Panc1 (cell line): ENCODE measurements at regions not wholly inside any gene's neighbourhood (a gene's known extent, or its start where the extent isn't known, plus 50 kb on each side); places are given as distances from the start of the nearest gene placed in this dataset.

Experiments used
- ATAC-seq: fragments of 200-7000 bp; cut with Tn5 transposase; 2 replicates; pipeline ENCODE4 v1.9.1; 2020; ENCODE audit warnings: mild to moderate bottlenecking, moderate library complexity
- BruUV-seq: library from RNA; stranded (reverse); fragments of 400-500 nt; replicated peaks from 2 replicates; lab custom pipeline; 2021; lab: Mats Ljungman, UMichigan
- CTCF ChIA-PET: fragments of 300-600 bp; sonication (Branson Sonifier 250); formaldehyde crosslinking; loops from one replicate; lab custom pipeline; 2022; ENCODE audit warnings: antibody characterized with exemption; lab: Charles Lee
- POLR2A ChIA-PET: fragments of 300-600 bp; sonication (Branson Sonifier 250); formaldehyde crosslinking; loops from one replicate; lab custom pipeline; 2022; ENCODE audit warnings: antibody characterized with exemption; lab: Charles Lee
- DNase-seq: peaks from one replicate; pipeline ENCODE4 v3.0.0-alpha.2; 2010; ENCODE audit warnings: low read depth, low spot score
- H3K27ac ChIP-seq: 2 replicates; pipeline ENCODE4 v1.5.1; 2011; ENCODE audit warnings: mild to moderate bottlenecking, low read length, inconsistent platforms
- H3K27me3 ChIP-seq: fragments of 200-500 bp; sonication (Bioruptor generic); 2 replicates; pipeline ENCODE4 v1.6.0; 2014; ENCODE audit warnings: low read length, inconsistent platforms; ENCODE audit not compliant: control insufficient read depth, insufficient read depth
- H3K36me3 ChIP-seq: fragments of 200-500 bp; sonication (Bioruptor generic); 2 replicates; pipeline ENCODE4 v1.5.1; 2014; ENCODE audit warnings: inconsistent platforms, mild to moderate bottlenecking, low read length, moderate library complexity; ENCODE audit not compliant: control insufficient read depth, insufficient read depth
- H3K4me1 ChIP-seq: 2 replicates; pipeline ENCODE4 v1.5.1; 2011; ENCODE audit warnings: inconsistent platforms, mild to moderate bottlenecking, low read length, moderate library complexity; ENCODE audit not compliant: control insufficient read depth, insufficient read depth
- H3K4me3 ChIP-seq, 2 experiments: 2 replicates each; pipeline ENCODE4 v1.5.1; 2011 to 2012; ENCODE audit warnings: low read depth in 2 of 2, low read length in 2 of 2, mild to moderate bottlenecking in 2 of 2, inconsistent platforms in 1 of 2, moderate library complexity in 1 of 2
- H3K9me3 ChIP-seq: fragments of 200-500 bp; sonication (Bioruptor generic); 2 replicates; pipeline ENCODE4 v1.5.1; 2014; ENCODE audit warnings: low read depth, mild to moderate bottlenecking, inconsistent platforms, low read length, moderate library complexity; ENCODE audit not compliant: control insufficient read depth, insufficient read depth
- CTCF ChIP-seq: fragments of 450-650 bp; IDR thresholded peaks from 2 replicates; pipeline ENCODE4 v1.5.1; 2017; ENCODE audit warnings: mild to moderate bottlenecking
- POLR2AphosphoS5 ChIP-seq: IDR thresholded peaks from 2 replicates; pipeline ENCODE4 v1.6.1; 2012; ENCODE audit warnings: mild to moderate bottlenecking, low read depth, low read length, moderate library complexity
- REST ChIP-seq, 2 experiments: IDR thresholded peaks; 2 replicates each; pipeline ENCODE4 v1.6.1; 2011 to 2012; ENCODE audit warnings: low read depth in 2 of 2, control low read depth in 1 of 2, low read length in 1 of 2, mild to moderate bottlenecking in 1 of 2, moderate library complexity in 1 of 2; ENCODE audit not compliant: insufficient read depth in 1 of 2
- SIN3A ChIP-seq: IDR thresholded peaks from 2 replicates; pipeline ENCODE4 v1.6.1; 2012; ENCODE audit warnings: low read depth, mild to moderate bottlenecking, low read length, moderate library complexity, borderline replicate concordance; ENCODE audit not compliant: insufficient read depth
- TCF7L2 ChIP-seq: IDR thresholded peaks from 2 replicates; pipeline ENCODE4 v1.6.1; 2011; ENCODE audit warnings: mild to moderate bottlenecking, low read depth, low read length, inconsistent platforms
- in situ Hi-C: cut with HindIII; loops from 2 replicates; pipeline ENCODE4 v1.10.0; 2016; ENCODE audit warnings: low sequenced_read_pairs, low pct_unique_long_range_greater_than_20kb
- intact Hi-C: fragments of 100-400 bp; cut with micrococcal nuclease; formaldehyde crosslinking; loops from one replicate; pipeline ENCODE4 v1.10.0; 2022; ENCODE audit not compliant: unreplicated experiment

- in situ Hi-C loops (no loop called here), intact Hi-C loops (no loop called here)
- Histone ChIP-seq H3K4me3 (no peak overlapping the region), H3K27me3 (peaks cover 2% of the 10 kb centered on the region), H3K36me3 (no peaks in the 10 kb centered on the region; the same call in 1 of the 2 replicates), H3K4me1 (no peaks in the 10 kb centered on the region), H3K9me3 (no peaks in the 10 kb centered on the region), H3K27ac (no peak overlapping the region)
- ATAC-seq: no peak
- POLR2A ChIA-PET: no interaction called here
- TF ChIP-seq SIN3A (no peak), CTCF (no peak), POLR2AphosphoS5 (no peak), REST (IDR thresholded peaks at IDR 0.05; ENCODE audit: insufficient read depth in 1 of 2, low read depth in 2 of 2, low read length in 1 of 2) (no peak), TCF7L2 (no peak)
- CTCF ChIA-PET: no interaction called here
- no TSS peak for BruUV-seq
- no peak for DNase-seq
These were observed 164.6 kb upstream of the CCDC54 start for GRCh38 chr3:107212618-107213017.

GRCh38 chr3:107213044-107213669, 164.1 kb upstream of the CCDC54 start:
- no peak for ATAC-seq
- BruUV-seq: no TSS peak
- H3K4me1 ChIP-seq: no peaks in the 10 kb centered on the region
- intact Hi-C loops: no loop called here
- no peak overlapping the region for H3K27ac ChIP-seq
- no peaks in the 10 kb centered on the region; the same call in 1 of the 2 replicates for H3K36me3 ChIP-seq
- H3K4me3 ChIP-seq: no peak overlapping the region
- in situ Hi-C loops: no loop called here
- CTCF ChIA-PET: no interaction called here
- POLR2A ChIA-PET: interaction anchor here (0.5 kb wide), 1 partner anchor 217 kb away, joined by 5 read pairs; no protein-coding TSS in a partner anchor
- H3K27me3 ChIP-seq: peaks cover 2% of the 10 kb centered on the region
- H3K9me3 ChIP-seq: no peaks in the 10 kb centered on the region
- no peak for DNase-seq
- no peak for TF ChIP-seq REST (IDR thresholded peaks at IDR 0.05; ENCODE audit: insufficient read depth in 1 of 2, low read depth in 2 of 2, low read length in 1 of 2)
- no peak for TF ChIP-seq CTCF
- no peak for TF ChIP-seq TCF7L2
- TF ChIP-seq POLR2AphosphoS5: no peak
- no peak for TF ChIP-seq SIN3A
